ENCODE measurements at regions not wholly inside any gene's neighbourhood (a gene's known extent, or its start where the extent isn't known, plus 50 kb on each side); places are given as distances from the start of the nearest gene placed in this dataset.

GRCh38 chr3:137854533-137855261 is 90.6 kb downstream of the SOX14 start:
- no peak for FAIRE-seq
- TF ChIP-seq KDM1A (IDR thresholded peaks at IDR 0.05; ENCODE audit: low read depth) (no peak), ZC3H11A (IDR thresholded peaks at IDR 0.05) (no peak), SMC3 (IDR thresholded peaks at IDR 0.05) (no peak), FOSL2 (IDR thresholded peaks at IDR 0.05) (no peak), FOSL2 (CRISPR knock-in tag; IDR thresholded peaks at IDR 0.05) (no peak), POLR2AphosphoS2 (conservative IDR thresholded peaks at IDR 0.05; ENCODE audit: low read length) (no peak), ELK1 (IDR thresholded peaks at IDR 0.05; ENCODE audit: low read depth, low read length) (no peak), CEBPB (IDR thresholded peaks at IDR 0.05) (no peak), HOXB5 (CRISPR knock-in tag; IDR thresholded peaks at IDR 0.05) (no peak), KDM5A (IDR thresholded peaks at IDR 0.05) (no peak), ATOH8 (CRISPR knock-in tag; IDR thresholded peaks at IDR 0.05; ENCODE audit: low read depth) (no peak), PHF8 (IDR thresholded peaks at IDR 0.05; ENCODE audit: borderline replicate concordance, low read depth) (no peak), HOXA7 (CRISPR knock-in tag; IDR thresholded peaks at IDR 0.05) (no peak), POLR2A (IDR thresholded peaks at IDR 0.05; ENCODE audit: low read length) (no peak)
- TF ChIP-seq, protein P1, sequence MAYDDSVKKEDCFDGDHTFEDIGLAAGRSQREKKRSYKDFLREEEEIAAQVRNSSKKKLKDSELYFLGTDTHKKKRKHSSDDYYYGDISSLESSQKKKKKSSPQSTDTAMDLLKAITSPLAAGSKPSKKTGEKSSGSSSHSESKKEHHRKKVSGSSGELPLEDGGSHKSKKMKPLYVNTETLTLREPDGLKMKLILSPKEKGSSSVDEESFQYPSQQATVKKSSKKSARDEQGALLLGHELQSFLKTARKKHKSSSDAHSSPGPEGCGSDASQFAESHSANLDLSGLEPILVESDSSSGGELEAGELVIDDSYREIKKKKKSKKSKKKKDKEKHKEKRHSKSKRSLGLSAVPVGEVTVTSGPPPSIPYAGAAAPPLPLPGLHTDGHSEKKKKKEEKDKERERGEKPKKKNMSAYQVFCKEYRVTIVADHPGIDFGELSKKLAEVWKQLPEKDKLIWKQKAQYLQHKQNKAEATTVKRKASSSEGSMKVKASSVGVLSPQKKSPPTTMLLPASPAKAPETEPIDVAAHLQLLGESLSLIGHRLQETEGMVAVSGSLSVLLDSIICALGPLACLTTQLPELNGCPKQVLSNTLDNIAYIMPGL (CRISPR knock-in tag; IDR thresholded peaks at IDR 0.05; ENCODE audit: borderline replicate concordance), result no peak
- TF ChIP-seq, protein P2, sequence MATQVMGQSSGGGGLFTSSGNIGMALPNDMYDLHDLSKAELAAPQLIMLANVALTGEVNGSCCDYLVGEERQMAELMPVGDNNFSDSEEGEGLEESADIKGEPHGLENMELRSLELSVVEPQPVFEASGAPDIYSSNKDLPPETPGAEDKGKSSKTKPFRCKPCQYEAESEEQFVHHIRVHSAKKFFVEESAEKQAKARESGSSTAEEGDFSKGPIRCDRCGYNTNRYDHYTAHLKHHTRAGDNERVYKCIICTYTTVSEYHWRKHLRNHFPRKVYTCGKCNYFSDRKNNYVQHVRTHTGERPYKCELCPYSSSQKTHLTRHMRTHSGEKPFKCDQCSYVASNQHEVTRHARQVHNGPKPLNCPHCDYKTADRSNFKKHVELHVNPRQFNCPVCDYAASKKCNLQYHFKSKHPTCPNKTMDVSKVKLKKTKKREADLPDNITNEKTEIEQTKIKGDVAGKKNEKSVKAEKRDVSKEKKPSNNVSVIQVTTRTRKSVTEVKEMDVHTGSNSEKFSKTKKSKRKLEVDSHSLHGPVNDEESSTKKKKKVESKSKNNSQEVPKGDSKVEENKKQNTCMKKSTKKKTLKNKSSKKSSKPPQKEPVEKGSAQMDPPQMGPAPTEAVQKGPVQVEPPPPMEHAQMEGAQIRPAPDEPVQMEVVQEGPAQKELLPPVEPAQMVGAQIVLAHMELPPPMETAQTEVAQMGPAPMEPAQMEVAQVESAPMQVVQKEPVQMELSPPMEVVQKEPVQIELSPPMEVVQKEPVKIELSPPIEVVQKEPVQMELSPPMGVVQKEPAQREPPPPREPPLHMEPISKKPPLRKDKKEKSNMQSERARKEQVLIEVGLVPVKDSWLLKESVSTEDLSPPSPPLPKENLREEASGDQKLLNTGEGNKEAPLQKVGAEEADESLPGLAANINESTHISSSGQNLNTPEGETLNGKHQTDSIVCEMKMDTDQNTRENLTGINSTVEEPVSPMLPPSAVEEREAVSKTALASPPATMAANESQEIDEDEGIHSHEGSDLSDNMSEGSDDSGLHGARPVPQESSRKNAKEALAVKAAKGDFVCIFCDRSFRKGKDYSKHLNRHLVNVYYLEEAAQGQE (IDR thresholded peaks at IDR 0.05), result no peak
- TF ChIP-seq, protein P3, sequence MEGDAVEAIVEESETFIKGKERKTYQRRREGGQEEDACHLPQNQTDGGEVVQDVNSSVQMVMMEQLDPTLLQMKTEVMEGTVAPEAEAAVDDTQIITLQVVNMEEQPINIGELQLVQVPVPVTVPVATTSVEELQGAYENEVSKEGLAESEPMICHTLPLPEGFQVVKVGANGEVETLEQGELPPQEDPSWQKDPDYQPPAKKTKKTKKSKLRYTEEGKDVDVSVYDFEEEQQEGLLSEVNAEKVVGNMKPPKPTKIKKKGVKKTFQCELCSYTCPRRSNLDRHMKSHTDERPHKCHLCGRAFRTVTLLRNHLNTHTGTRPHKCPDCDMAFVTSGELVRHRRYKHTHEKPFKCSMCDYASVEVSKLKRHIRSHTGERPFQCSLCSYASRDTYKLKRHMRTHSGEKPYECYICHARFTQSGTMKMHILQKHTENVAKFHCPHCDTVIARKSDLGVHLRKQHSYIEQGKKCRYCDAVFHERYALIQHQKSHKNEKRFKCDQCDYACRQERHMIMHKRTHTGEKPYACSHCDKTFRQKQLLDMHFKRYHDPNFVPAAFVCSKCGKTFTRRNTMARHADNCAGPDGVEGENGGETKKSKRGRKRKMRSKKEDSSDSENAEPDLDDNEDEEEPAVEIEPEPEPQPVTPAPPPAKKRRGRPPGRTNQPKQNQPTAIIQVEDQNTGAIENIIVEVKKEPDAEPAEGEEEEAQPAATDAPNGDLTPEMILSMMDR (IDR thresholded peaks at IDR 0.05), result no peak
- H3K27ac ChIP-seq, result no peak overlapping the region
- DNase-seq (ENCODE audit: low read depth in 1 of 2, low spot score in 1 of 2), result no peak
- H3K4me2 ChIP-seq, result no peak overlapping the region
- POLR2A ChIA-PET, result no interaction called here
- H3K4me1 ChIP-seq, result no peaks in the 10 kb centered on the region
- H3K9me3 ChIP-seq, result no peaks in the 10 kb centered on the region
- 3% methylated on average over 4 of the region's 4 CpGs for WGBS (ENCODE audit: missing lambda C conversion rate)
- H3K4me3 ChIP-seq, result no peak overlapping the region
- CTCF ChIA-PET, result no interaction called here
- no peak for ATAC-seq

Measured in A549 (cell line).